ENCODE measurements at regions not wholly inside any gene's neighbourhood (a gene's known extent, or its start where the extent isn't known, plus 50 kb on each side); places are given as distances from the start of the nearest gene placed in this dataset.

DNA sequence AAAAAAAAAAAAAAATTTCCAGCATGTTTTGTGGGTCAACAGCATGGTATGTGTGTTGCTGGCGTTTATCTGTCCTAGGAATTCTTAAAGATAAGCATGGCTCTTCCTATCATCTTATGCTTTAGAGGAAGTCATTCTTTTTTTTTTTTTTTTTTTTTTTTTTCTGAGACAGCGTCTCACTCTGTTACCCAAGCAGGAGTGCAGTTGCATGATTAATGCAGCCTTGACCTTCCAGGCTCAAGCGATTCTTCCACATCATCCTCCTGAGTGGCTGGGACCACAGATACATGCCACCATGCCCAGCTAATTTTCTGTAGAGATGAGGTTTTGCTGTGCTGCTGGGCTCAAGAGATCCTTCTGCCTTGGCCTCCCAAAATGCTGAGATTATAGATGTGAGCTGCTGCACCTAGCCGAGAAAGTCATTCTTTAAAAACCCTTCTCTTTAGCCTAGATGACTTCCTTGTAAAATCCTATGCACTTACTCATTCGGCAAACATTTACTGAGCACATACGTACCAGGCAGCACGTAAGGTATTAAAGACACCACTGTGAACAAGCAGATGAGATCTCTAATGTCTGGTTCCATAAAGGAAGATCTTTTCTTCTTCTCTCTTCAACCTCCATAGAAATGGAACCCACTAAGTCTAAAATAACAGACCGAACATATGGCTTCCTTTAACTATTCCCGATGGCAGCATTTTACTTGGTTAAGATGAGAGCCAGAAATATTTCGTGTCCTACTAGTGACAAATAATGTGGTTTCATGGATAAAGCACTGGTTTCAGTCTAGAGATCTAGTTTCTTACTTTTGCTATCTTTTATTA lies 122.4 kb downstream of the RIN2 start:
- TF ChIP-seq, protein P1, sequence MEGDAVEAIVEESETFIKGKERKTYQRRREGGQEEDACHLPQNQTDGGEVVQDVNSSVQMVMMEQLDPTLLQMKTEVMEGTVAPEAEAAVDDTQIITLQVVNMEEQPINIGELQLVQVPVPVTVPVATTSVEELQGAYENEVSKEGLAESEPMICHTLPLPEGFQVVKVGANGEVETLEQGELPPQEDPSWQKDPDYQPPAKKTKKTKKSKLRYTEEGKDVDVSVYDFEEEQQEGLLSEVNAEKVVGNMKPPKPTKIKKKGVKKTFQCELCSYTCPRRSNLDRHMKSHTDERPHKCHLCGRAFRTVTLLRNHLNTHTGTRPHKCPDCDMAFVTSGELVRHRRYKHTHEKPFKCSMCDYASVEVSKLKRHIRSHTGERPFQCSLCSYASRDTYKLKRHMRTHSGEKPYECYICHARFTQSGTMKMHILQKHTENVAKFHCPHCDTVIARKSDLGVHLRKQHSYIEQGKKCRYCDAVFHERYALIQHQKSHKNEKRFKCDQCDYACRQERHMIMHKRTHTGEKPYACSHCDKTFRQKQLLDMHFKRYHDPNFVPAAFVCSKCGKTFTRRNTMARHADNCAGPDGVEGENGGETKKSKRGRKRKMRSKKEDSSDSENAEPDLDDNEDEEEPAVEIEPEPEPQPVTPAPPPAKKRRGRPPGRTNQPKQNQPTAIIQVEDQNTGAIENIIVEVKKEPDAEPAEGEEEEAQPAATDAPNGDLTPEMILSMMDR (conservative IDR thresholded peaks at IDR 0.05) = no peak
- TF ChIP-seq EZH2 (IDR thresholded peaks at IDR 0.05; ENCODE audit: low read depth) = no peak
- Histone ChIP-seq H3K4me1 (replicated peaks; ENCODE audit: insufficient read depth) (peaks cover 58% of the 10 kb centered on the region), H3K27ac (peak overlapping the region; percentile 96), H3K4me2 (peak overlapping the region; percentile 73), H3K9me3 (ENCODE audit: insufficient read depth, low read depth) (no peaks in the 10 kb centered on the region), H4K20me1 (ENCODE audit: insufficient read depth) (no peaks in the 10 kb centered on the region), H3K4me3 (peak overlapping the region; percentile 38; the same call in 1 of the 2 replicates), H2AFZ (peak overlapping the region; percentile 19; the same call in 1 of the 2 replicates), H3F3A (ENCODE audit: insufficient read depth, low read depth) (peaks cover 53% of the 10 kb centered on the region), H3K9me2 (ENCODE audit: insufficient read depth) (no peaks in the 10 kb centered on the region), H3K79me2 (ENCODE audit: low read depth) (no peaks in the 10 kb centered on the region), H3K27me3 (ENCODE audit: insufficient read depth, low read depth) (no peaks in the 10 kb centered on the region), H3K36me3 (ENCODE audit: low read depth) (no peaks in the 10 kb centered on the region)
- intact Hi-C loops (cut with micrococcal nuclease; ENCODE audit: unreplicated experiment) = loop anchor here (1.0 kb wide), 2 partner anchors 94 to 113 kb away; no protein-coding TSS in a partner anchor
- CTCF ChIA-PET = no interaction called here
- peak; percentile 54 to 94 for DNase-seq
- BruUV-seq (replicated peaks) = TSS peak; percentile 46
- POLR2A ChIA-PET (ENCODE audit: unreplicated experiment) = interaction anchor here (0.6 to 1.2 kb wide), 5 partner anchors 14 to 114 kb away, joined by 3 to 8 read pairs (median 5); no protein-coding TSS in a partner anchor

DNA sequence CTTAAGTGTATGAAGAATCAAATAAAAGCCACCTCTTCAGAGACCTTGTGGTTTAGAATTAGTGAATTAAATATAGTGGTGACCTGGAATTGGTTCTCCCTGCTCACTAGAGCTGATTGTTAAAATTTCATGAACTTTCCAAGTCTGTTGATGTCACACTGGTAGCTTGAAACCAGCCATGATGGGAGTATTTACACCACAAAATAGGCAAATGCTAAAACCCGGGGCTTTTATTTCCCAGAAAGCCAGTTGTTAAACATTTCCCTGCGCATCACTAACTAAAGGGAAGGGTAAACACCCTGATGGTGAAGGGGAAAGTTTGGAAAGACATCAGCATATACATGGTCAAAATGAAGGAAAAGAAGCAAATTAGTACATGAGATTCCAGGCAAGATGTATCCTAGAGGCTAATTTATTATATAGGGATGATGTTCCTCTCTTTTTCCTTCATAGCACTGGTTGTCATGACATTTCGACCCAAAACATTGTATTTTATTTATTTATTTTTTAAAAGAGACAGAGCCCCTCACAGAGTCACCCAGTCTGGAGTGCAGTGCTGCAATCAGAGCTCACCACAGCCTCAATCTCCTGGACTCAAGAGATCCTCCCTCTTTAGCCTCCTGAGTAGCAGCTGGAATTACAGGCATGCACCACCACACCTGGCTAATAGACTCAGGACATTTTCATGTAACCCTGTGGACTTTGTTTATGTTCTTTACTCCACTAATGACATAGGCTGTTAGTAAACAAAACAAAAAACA lies 123.2 kb downstream of the RIN2 start:
- Histone ChIP-seq H3K4me3 (peak overlapping the region; percentile 38; the same call in 1 of the 2 replicates), H3K27ac (peak overlapping the region; percentile 96), H3K4me1 (replicated peaks; ENCODE audit: insufficient read depth) (peaks cover 66% of the 10 kb centered on the region), H3K27me3 (ENCODE audit: insufficient read depth, low read depth) (no peaks in the 10 kb centered on the region), H2AFZ (0 out of 2 replicates have a peak overlapping the region, but pooled peaks have one; percentile 19), H3K36me3 (ENCODE audit: low read depth) (no peaks in the 10 kb centered on the region), H3K9me3 (ENCODE audit: insufficient read depth, low read depth) (no peaks in the 10 kb centered on the region), H3K9me2 (ENCODE audit: insufficient read depth) (no peaks in the 10 kb centered on the region), H3F3A (ENCODE audit: insufficient read depth, low read depth) (peaks cover 61% of the 10 kb centered on the region), H4K20me1 (ENCODE audit: insufficient read depth) (no peaks in the 10 kb centered on the region), H3K79me2 (ENCODE audit: low read depth) (no peaks in the 10 kb centered on the region), H3K4me2 (peak overlapping the region; percentile 73)
- TF ChIP-seq, protein P1 (conservative IDR thresholded peaks at IDR 0.05) = no peak
- no peak for TF ChIP-seq EZH2 (IDR thresholded peaks at IDR 0.05; ENCODE audit: low read depth)
- DNase-seq = no peak
- ChIA-PET CTCF (no interaction called here), POLR2A (ENCODE audit: unreplicated experiment) (interaction anchor here (0.6 to 1.2 kb wide), 2 partner anchors 112 to 113 kb away, joined by 3 to 5 read pairs; no protein-coding TSS in a partner anchor)
- intact Hi-C loops (cut with micrococcal nuclease; ENCODE audit: unreplicated experiment) = no loop called here
- BruUV-seq (replicated peaks) = TSS peak; percentile 94

- Histone ChIP-seq H2AFZ (no peak overlapping the region), H3K9me2 (ENCODE audit: insufficient read depth) (no peaks in the 10 kb centered on the region), H3K27me3 (ENCODE audit: insufficient read depth, low read depth) (no peaks in the 10 kb centered on the region), H3K4me1 (replicated peaks; ENCODE audit: insufficient read depth) (peaks cover 73% of the 10 kb centered on the region), H3K9me3 (ENCODE audit: insufficient read depth, low read depth) (no peaks in the 10 kb centered on the region), H3K27ac (peak overlapping the region; percentile 96), H3K4me2 (0 out of 2 replicates have a peak overlapping the region, but pooled peaks have one; percentile 73), H3K79me2 (ENCODE audit: low read depth) (no peaks in the 10 kb centered on the region), H4K20me1 (ENCODE audit: insufficient read depth) (no peaks in the 10 kb centered on the region), H3K36me3 (ENCODE audit: low read depth) (no peaks in the 10 kb centered on the region), H3K4me3 (no peak overlapping the region), H3F3A (ENCODE audit: insufficient read depth, low read depth) (peaks cover 65% of the 10 kb centered on the region)
- CTCF ChIA-PET = interaction anchor here (0.6 kb wide), 1 partner anchor 43 kb away, joined by 5 read pairs; no protein-coding TSS in a partner anchor
- DNase-seq = no peak
- TF ChIP-seq EZH2 (IDR thresholded peaks at IDR 0.05; ENCODE audit: low read depth) = no peak
- TF ChIP-seq, protein P1 (conservative IDR thresholded peaks at IDR 0.05) = no peak
- intact Hi-C loops (cut with micrococcal nuclease; ENCODE audit: unreplicated experiment) = no loop called here
- BruUV-seq (replicated peaks) = no TSS peak
- POLR2A ChIA-PET (ENCODE audit: unreplicated experiment) = no interaction called here
Measured at GRCh38 chr20:19881990-19882389, 123.9 kb downstream of the RIN2 start.
